ENCODE measurements at regions not wholly inside any gene's neighbourhood (a gene's known extent, or its start where the extent isn't known, plus 50 kb on each side); places are given as distances from the start of the nearest gene placed in this dataset.
"Not testable (repeated sequence)": the region's sequence is repeated elsewhere in the genome, so short reads cannot be mapped to it uniquely, and the experiment has no call there.

DNA sequence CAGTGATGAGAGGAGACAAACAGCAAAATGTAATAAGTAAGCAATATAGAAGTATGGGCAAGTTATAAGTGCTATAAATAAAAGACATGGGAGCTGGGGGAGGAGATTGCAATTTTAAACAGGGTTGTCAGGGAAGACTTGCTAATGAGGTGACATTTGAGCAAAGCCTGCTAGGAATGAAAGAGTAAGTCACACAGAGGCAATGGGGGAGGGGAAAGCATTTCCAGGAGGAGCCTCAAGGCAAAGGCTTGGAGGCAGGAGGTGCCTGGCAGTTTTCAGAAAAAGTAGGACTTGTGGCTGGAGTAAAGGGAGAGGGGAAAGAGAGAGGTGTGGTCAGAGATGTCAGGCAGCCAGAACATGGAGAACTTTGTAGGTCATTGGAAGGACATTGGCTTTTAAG is 124.4 kb upstream of the NMUR2 start:
- DNase-seq: no peak

- DNase-seq: peak; percentile 34
Observed at GRCh38 chr5:152532714-152533113, 127.6 kb upstream of the NMUR2 start.

DNA sequence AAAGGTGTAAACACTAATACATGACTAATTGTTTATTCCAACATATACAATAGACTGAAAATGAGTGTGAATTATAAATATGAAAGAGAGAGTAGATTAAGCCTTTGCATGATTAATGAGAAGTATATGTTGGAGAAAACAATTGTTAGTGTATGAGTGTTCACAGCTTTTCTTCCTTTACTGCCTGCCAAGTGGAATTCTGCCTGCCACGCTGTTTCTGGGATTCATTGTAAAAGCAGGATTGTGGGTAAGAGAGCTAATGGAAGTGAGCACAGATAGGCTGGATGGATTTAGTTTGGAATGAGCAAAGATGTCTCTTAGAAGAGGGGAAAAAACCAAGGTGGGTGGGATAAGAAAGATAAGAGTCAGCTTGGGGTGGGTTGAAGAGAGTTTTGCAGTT is 129.6 kb upstream of the NMUR2 start:
- no peak for DNase-seq

- DNase-seq: peak; percentile 37
Observed at GRCh38 chr5:152542741-152543140, 137.7 kb upstream of the NMUR2 start.

- no peak for DNase-seq
Observed at GRCh38 chr5:152546493-152546892, 141.4 kb upstream of the NMUR2 start.

DNA sequence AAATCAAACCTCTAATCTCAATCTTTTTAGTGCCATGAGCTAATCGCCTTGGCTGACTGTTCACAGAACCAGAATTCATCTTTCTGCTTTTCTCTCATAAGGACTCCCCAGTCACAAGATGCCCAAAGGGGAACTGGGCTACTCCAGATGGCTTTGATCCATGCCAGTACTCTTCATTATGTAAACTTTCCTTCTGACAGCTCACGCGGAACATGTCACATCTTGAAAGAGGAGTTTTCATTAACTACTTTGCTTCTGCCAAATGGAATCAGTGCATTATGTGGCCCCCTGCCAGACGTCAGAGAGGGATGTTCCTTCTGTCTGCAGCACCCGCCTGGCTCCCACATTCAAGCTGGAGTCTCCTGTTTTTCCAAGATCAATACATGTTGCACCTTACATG is 142.1 kb upstream of the NMUR2 start:
- no peak for DNase-seq

DNA sequence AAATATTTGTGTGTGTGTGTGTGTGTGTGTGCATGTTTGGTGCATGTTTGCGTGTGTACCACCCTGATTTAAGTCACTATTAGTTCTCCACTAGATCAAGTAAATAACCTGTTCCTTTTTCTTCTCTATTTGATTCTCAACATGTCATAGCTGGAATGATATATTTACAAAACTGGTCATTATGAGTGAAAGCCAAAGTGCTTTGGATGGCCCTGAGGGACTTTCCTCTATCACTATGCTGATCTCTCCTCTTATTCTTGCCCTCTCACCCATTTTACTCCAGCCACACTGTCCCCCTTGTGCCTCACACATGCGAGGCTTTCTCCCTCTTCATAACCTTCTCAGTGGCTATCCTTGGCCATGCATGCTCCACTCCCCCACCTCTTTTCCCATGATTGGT is 144.6 kb upstream of the NMUR2 start:
- no peak for DNase-seq

DNA sequence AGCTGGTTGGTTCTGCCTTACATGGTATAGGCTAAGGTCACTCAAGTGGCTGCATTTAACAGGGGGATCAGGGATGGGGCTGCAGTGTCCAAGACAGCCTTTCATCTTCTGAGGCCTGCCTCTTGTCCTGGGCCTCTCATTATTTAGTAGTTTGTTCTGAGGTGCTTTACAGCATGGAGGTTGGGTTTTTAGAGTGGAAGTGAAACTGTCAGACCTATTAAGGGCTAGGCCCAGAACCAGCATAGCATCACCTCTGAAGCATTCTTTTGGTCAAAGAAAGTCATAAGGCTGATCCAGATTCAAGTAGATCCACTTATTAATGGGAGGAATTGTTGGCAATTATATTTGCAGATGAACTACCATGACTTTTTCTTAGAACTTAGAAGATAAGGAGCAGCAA is 146.0 kb upstream of the NMUR2 start:
- no peak for DNase-seq

DNA sequence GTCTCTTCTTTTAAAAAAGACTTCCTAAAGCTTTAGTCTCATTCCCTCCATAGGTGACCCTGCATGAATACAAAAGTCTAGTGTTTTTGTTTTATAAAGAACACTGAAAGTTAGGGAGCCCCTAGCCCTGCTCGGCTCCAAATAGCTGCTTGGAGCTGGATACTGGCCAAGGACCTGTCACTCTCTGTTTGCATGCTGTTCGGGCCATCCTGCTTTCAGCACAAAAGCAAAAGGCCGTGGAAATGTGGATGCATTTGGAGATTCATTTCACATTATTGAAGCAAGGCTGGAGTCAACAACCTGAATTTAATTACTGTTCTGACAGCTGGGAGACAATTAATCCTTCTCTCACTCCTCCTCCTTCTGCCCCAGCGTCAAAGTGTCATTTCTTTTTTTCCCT is 151.7 kb upstream of the NMUR2 start:
- no peak for DNase-seq

DNA sequence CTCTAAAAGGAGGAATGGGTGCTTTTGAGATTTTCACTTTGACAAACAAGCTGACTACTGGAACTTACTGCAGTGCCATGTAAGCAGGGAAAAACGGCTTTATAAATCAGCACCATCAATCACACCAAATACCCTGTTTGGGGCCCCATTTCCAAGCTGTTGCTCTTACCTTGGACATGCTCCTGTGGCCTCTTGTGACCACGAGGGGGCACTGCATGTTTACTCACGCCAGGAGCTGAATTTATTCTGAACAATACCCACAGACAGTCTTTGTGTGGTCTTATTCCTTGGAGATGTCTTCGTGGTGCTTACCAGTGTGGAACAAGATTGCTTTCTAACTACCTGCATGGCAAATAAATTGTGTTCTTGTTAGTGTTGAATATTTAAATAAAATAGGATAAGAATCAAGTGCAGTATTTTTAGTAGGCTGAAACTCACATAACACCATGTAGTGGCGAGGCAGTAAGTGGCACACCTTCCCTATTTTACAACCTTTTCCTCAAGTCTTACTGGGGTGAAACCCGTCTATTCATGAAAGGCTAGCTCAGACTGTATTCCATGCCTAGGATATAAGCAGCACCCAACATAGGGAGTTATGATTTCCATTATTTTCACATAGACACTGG is 155.5 kb upstream of the NMUR2 start:
- peak; percentile 39 for DNase-seq

- DNase-seq: no peak
Observed at GRCh38 chr5:152568016-152568415, 162.9 kb upstream of the NMUR2 start.

GRCh38 chr5:152572812-152573211 is 167.7 kb upstream of the NMUR2 start:
- DNase-seq: no peak

DNA sequence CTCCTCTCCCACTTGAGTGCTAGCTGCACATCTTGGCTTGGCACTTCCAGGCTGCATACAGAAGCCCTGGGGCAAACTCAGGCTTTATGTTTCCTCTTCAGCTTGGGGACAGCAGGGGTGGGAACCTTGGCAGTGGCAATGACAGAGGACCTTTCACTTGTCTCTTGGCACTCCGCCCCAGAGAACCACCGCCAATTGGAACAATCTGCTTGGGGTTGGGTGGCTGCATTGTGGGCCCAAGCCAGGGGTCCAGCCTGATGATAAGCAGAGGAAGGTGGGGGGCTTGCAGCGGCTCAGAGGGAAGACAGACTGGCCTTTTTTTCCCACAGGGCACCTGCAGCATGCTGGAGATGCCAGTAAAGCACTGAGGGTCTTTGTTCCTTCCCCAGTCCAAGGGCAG is 179.0 kb upstream of the NMUR2 start:
- no peak for DNase-seq

GRCh38 chr5:152592416-152592815 is 187.3 kb upstream of the NMUR2 start:
- no peak for DNase-seq

DNA sequence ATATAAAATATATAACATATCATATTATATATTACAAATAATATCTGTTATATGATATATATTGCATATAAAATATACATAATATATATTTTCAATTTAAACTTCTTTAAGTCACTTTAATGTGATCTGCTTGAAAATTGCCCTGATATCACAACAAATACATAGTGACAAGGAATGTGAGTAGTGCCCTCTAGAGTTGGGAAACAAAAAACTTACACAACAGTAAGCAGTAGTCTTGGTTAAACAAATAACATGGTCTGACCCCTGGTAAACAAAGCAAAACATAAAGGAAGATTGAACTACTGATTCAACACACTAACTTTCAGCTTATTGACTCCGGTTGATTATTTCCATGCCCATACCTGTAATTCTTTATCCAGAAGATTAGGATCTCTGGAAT is 188.3 kb upstream of the NMUR2 start:
- peak; percentile 3 for DNase-seq

- no peak for DNase-seq
Observed at GRCh38 chr5:152595405-152595804, 190.3 kb upstream of the NMUR2 start.

DNA sequence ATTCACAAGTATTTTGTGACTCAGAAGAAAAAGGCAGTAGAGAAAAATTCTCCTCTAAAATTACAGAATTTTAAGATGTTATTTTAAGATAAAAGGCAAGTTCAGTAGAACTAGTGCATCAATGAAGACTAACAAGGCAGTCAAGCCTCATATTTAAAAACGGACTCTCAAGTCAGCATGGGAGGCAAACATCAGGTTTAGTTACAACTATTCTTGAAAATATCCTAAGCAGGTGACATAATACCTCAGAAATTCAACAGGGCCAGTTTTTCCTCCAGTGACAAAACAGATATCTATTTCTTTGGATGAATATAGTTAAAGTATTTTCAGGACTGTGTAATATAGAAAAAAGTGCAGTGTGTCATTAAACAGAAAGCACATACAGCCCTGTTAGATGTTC is 194.0 kb upstream of the NMUR2 start:
- DNase-seq: no peak

DNA sequence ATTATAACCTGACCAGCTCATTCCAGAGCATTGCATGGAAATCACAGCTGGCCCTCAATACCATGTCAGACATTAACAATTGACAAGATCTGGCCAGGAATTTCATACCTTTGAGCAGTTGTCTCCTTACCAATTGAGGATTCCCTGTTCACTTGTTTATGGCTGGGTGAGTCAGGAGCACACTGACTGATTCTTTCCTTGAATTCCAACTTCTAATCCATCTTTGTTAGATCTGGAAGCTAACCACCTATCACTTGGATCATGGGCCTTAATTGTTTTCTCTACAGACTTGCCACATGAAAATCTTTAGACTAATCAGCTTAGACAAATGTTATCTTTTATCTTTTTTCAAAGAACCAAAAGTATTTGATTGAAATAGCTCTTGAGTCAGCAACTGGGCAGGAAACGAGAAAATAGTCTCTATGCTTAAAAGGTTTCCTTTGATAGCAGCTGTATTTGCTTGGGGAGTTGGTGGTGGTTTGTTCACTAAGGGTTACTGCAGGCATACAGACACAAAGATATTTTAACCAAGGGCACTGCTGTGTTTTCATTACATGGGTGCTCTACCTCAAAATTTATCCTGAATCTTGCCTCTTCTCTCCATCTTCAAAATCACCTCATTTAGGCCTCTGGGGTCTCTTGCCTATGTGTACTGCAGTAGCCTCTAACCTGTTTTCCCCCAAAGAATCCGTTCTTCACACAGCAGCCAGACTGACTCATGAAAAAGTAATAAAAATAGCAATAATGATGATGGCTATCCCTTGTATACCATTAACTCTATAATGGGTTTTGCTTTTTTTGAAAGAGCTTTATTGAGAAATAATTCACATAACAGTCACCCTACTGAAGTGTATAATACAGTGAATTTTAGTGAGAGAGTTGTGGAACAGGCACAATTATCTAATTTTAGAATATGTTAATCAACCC is 197.0 kb upstream of the NMUR2 start:
- DNase-seq: no peak

DNA sequence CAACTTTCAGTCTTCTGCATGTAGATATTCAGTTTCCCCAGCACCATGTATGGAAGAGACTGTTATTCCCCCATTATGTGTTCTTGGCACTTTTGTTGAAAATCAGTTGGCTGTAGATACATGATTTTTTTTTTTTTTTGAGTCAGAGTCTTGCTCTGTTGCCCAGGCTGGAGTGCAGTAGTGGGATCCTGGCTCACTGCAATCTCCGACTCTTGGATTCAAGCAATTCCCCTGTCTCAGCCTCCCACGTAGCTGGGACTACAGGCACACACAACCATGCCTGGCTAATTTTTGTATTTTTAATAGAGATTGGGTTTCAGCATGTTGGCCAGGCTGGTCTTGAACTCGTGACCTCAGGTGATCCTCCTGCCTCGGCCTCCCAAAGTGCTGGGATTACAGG is 201.0 kb upstream of the NMUR2 start:
- not testable (repeated sequence) for DNase-seq

- no peak for DNase-seq
Observed at GRCh38 chr5:152606776-152607364, 201.8 kb upstream of the NMUR2 start.

DNA sequence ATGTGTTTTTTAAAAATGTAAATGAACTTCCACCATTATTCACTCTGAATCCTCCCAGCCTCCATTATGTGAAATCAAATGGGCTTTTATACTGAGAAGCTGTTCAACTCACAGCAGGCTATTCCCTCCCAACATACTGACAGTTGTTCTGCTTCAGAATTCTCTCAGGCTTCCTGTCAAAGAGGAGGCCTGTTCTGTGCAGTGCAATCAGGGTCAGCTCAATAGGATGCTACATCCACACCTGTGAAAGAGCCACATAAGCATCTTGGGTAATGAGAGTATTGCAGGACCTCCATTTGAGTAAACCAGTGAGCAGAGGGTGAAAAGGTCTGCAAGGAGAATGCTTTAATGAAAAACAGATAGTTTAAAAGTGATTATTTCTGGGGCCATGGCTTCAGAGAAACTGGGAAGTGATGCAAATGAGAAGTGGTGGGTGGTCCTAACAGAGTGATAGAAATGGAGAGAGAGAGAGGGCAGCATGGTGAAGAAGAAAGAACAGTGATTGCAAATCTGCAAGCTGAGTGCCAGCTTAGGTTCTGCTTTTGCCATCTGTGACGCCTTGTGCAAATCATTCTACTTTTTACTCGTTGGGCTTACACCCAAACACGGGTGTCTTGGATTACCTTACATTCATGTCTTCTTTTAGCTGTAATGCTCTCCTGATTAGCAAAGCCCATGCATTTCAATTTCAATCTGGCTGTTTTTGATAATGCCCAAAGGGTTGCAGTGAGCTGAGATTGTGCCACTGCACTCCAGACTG is 202.5 kb upstream of the NMUR2 start:
- no peak for DNase-seq

GRCh38 chr5:152608458-152608857 is 203.4 kb upstream of the NMUR2 start:
- no peak for DNase-seq

GRCh38 chr5:152619756-152620155 is 214.7 kb upstream of the NMUR2 start:
- no peak for DNase-seq
